Activated CD4-positive, CD25-positive, alpha-beta regulatory T cell treated with anti-CD3 and anti-CD28 coated beads, Interleukin-2, amount 50 U/mL, for 72 hours (primary cell): ENCODE measurements at regions not wholly inside any gene's neighbourhood (a gene's known extent, or its start where the extent isn't known, plus 50 kb on each side); places are given as distances from the start of the nearest gene placed in this dataset.
"Not testable (repeated sequence)": the region's sequence is repeated elsewhere in the genome, so short reads cannot be mapped to it uniquely, and the experiment has no call there.

Source experiments
- DNase-seq: peaks from one replicate; pipeline ENCODE4 v3.0.0; 2021

GRCh38 chr17:20917610-20918306 lies 125.1 kb downstream of the USP22 start:
- DNase-seq = not testable (repeated sequence)

GRCh38 chr17:20920095-20920814 lies 122.6 kb downstream of the USP22 start:
- no peak for DNase-seq

- no peak for DNase-seq
Measured at GRCh38 chr17:20920815-20921199, 122.0 kb downstream of the USP22 start.

GRCh38 chr17:20922128-20922670 lies 120.6 kb downstream of the USP22 start:
- no peak for DNase-seq

- DNase-seq = no peak
Measured at GRCh38 chr17:20924306-20924705, 118.5 kb downstream of the USP22 start.

GRCh38 chr17:20925091-20925490 lies 117.7 kb downstream of the USP22 start:
- DNase-seq = no peak

GRCh38 chr17:20925954-20926353 lies 116.9 kb downstream of the USP22 start:
- no peak for DNase-seq

GRCh38 chr17:20926532-20926931 lies 116.3 kb downstream of the USP22 start:
- DNase-seq = no peak

GRCh38 chr17:20927308-20927977 lies 115.4 kb downstream of the USP22 start:
- no peak for DNase-seq

GRCh38 chr17:20929334-20929733 lies 113.5 kb downstream of the USP22 start:
- no peak for DNase-seq

GRCh38 chr17:20930081-20930760 lies 112.6 kb downstream of the USP22 start:
- DNase-seq = no peak

GRCh38 chr17:20933040-20933439 lies 109.8 kb downstream of the USP22 start:
- DNase-seq = not testable (repeated sequence)

- DNase-seq = no peak
Measured at GRCh38 chr17:20934288-20934687, 108.5 kb downstream of the USP22 start.

GRCh38 chr17:20935740-20936139 lies 107.1 kb downstream of the USP22 start:
- DNase-seq = no peak

- no peak for DNase-seq
Measured at GRCh38 chr17:20938244-20938643, 104.6 kb downstream of the USP22 start.

GRCh38 chr17:20938988-20939615 lies 103.7 kb downstream of the USP22 start:
- DNase-seq = no peak

- no peak for DNase-seq
Measured at GRCh38 chr17:20941872-20942271, 100.9 kb downstream of the USP22 start.

- no peak for DNase-seq
Measured at GRCh38 chr17:20944014-20944865, 98.6 kb downstream of the USP22 start.

GRCh38 chr17:20947708-20948107 lies 95.1 kb downstream of the USP22 start:
- DNase-seq = not testable (repeated sequence)

GRCh38 chr17:20948984-20949777 lies 93.6 kb downstream of the USP22 start:
- no peak for DNase-seq
